ENCODE measurements at regions not wholly inside any gene's neighbourhood (a gene's known extent, or its start where the extent isn't known, plus 50 kb on each side); places are given as distances from the start of the nearest gene placed in this dataset.

GRCh38 chr6:1170794-1171193 lies 141.1 kb upstream of the FOXQ1 start:
- intact Hi-C loops (cut with micrococcal nuclease; ENCODE audit: unreplicated experiment) = no loop called here
- no peaks in the 10 kb centered on the region for H3K27me3 ChIP-seq (replicated peaks; ENCODE audit: control insufficient read depth, insufficient read depth, low read length)
- Mint-ChIP-seq H3K4me3 (ENCODE audit: unreplicated experiment) (no peak overlapping the region), H3K27me3 (ENCODE audit: insufficient read depth, unreplicated experiment) (no peaks in the 10 kb centered on the region), H3K27ac (ENCODE audit: unreplicated experiment) (no peak overlapping the region), H3K36me3 (ENCODE audit: insufficient read depth, unreplicated experiment) (no peaks in the 10 kb centered on the region), H3K4me1 (ENCODE audit: low read depth, unreplicated experiment) (no peaks in the 10 kb centered on the region), H3K9me3 (ENCODE audit: unreplicated experiment) (no peaks in the 10 kb centered on the region)
- no peak for DNase-seq
- ChIA-PET POLR2A (no interaction called here), CTCF (no interaction called here)
- no peaks in the 10 kb centered on the region for H3K9me3 ChIP-seq
- no TSS peak for BruUV-seq (replicated peaks)
- no peaks in the 10 kb centered on the region for H3K4me1 ChIP-seq
- no peak overlapping the region for H3K4me3 ChIP-seq (ENCODE audit: low read depth, low read length)
- H3K36me3 ChIP-seq (ENCODE audit: control insufficient read depth, insufficient read depth, low read length) = no peaks in the 10 kb centered on the region
- no peak for TF ChIP-seq CTCF (IDR thresholded peaks at IDR 0.05; ENCODE audit: insufficient read depth in 1 of 2, low read depth in 1 of 2, low read length in 1 of 2, severe bottlenecking in 1 of 2, unreplicated experiment in 1 of 2)

- no peak for DNase-seq
- H3K4me3 Mint-ChIP-seq (ENCODE audit: unreplicated experiment) = no peak overlapping the region
- no peaks in the 10 kb centered on the region for H3K36me3 Mint-ChIP-seq (ENCODE audit: insufficient read depth, unreplicated experiment)
These were observed 147.3 kb upstream of the FOXQ1 start for GRCh38 chr6:1164600-1164999.

GRCh38 chr6:1163501-1163900 lies 148.4 kb upstream of the FOXQ1 start:
- Mint-ChIP-seq H3K4me3 (ENCODE audit: unreplicated experiment) (no peak overlapping the region), H3K4me1 (ENCODE audit: low read depth, unreplicated experiment) (peaks cover 14% of the 10 kb centered on the region), H3K27me3 (ENCODE audit: insufficient read depth, unreplicated experiment) (no peaks in the 10 kb centered on the region), H3K9me3 (ENCODE audit: unreplicated experiment) (no peaks in the 10 kb centered on the region), H3K27ac (ENCODE audit: unreplicated experiment) (no peak overlapping the region), H3K36me3 (ENCODE audit: insufficient read depth, unreplicated experiment) (no peaks in the 10 kb centered on the region)
- peaks cover 16% of the 10 kb centered on the region; the same call in 1 of the 2 replicates for H3K4me1 ChIP-seq
- no peaks in the 10 kb centered on the region for H3K36me3 ChIP-seq (ENCODE audit: control insufficient read depth, insufficient read depth, low read length)
- no peak overlapping the region for H3K4me3 ChIP-seq (ENCODE audit: low read depth, low read length)
- TF ChIP-seq CTCF (IDR thresholded peaks at IDR 0.05; ENCODE audit: insufficient read depth in 1 of 2, low read depth in 1 of 2, low read length in 1 of 2, severe bottlenecking in 1 of 2, unreplicated experiment in 1 of 2) = no peak
- no peaks in the 10 kb centered on the region for H3K27me3 ChIP-seq (replicated peaks; ENCODE audit: control insufficient read depth, insufficient read depth, low read length)
- intact Hi-C loops (cut with micrococcal nuclease; ENCODE audit: unreplicated experiment) = loop anchor here (2.0 kb wide), 1 partner anchor 65 kb away; no protein-coding TSS in a partner anchor
- no peaks in the 10 kb centered on the region for H3K9me3 ChIP-seq
- CTCF ChIA-PET = no interaction called here
- POLR2A ChIA-PET = no interaction called here
- no TSS peak for BruUV-seq (replicated peaks)
- DNase-seq = no peak

More at GRCh38 chr6:1164600-1164999, 147.3 kb upstream of the FOXQ1 start:
- ChIA-PET CTCF (no interaction called here), POLR2A (no interaction called here)
- intact Hi-C loops (cut with micrococcal nuclease; ENCODE audit: unreplicated experiment) = no loop called here
- Histone ChIP-seq H3K27me3 (replicated peaks; ENCODE audit: control insufficient read depth, insufficient read depth, low read length) (no peaks in the 10 kb centered on the region), H3K36me3 (ENCODE audit: control insufficient read depth, insufficient read depth, low read length) (no peaks in the 10 kb centered on the region), H3K4me1 (peaks cover 16% of the 10 kb centered on the region; the same call in 1 of the 2 replicates), H3K9me3 (no peaks in the 10 kb centered on the region), H3K4me3 (ENCODE audit: low read depth, low read length) (no peak overlapping the region)
- BruUV-seq (replicated peaks) = no TSS peak
- no peak for TF ChIP-seq CTCF (IDR thresholded peaks at IDR 0.05; ENCODE audit: insufficient read depth in 1 of 2, low read depth in 1 of 2, low read length in 1 of 2, severe bottlenecking in 1 of 2, unreplicated experiment in 1 of 2)
- Mint-ChIP-seq H3K27ac (ENCODE audit: unreplicated experiment) (no peak overlapping the region), H3K9me3 (ENCODE audit: unreplicated experiment) (no peaks in the 10 kb centered on the region), H3K27me3 (ENCODE audit: insufficient read depth, unreplicated experiment) (no peaks in the 10 kb centered on the region), H3K4me1 (ENCODE audit: low read depth, unreplicated experiment) (peaks cover 14% of the 10 kb centered on the region)
